ENCODE measurements at regions not wholly inside any gene's neighbourhood (a gene's known extent, or its start where the extent isn't known, plus 50 kb on each side); places are given as distances from the start of the nearest gene placed in this dataset.

DNA sequence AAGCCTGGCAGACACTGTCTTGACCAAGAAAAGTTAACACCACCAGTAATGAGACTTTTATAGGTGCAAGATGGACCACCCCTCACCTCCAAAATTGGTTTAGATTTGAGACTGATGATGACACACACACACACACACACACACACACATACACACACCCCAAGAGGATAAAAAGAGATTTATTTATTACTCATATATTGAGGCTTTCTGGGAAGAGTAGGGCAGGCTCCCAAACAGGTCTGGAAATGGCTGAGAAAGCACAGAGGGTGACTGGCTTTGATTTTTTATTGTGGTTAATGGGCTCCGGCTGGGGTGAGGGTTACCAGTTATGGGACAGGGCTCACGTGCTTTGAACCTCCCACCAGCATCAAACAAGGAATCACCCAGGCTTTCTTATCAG lies 54.2 kb upstream of the ADAM23 start:
- H3K9me3 Mint-ChIP-seq (ENCODE audit: low read depth): peaks cover 15% of the 10 kb centered on the region
- no peak overlapping the region for H3K27ac Mint-ChIP-seq
- no peaks in the 10 kb centered on the region for H3K27me3 Mint-ChIP-seq
- TF ChIP-seq, protein P1, sequence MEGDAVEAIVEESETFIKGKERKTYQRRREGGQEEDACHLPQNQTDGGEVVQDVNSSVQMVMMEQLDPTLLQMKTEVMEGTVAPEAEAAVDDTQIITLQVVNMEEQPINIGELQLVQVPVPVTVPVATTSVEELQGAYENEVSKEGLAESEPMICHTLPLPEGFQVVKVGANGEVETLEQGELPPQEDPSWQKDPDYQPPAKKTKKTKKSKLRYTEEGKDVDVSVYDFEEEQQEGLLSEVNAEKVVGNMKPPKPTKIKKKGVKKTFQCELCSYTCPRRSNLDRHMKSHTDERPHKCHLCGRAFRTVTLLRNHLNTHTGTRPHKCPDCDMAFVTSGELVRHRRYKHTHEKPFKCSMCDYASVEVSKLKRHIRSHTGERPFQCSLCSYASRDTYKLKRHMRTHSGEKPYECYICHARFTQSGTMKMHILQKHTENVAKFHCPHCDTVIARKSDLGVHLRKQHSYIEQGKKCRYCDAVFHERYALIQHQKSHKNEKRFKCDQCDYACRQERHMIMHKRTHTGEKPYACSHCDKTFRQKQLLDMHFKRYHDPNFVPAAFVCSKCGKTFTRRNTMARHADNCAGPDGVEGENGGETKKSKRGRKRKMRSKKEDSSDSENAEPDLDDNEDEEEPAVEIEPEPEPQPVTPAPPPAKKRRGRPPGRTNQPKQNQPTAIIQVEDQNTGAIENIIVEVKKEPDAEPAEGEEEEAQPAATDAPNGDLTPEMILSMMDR (IDR thresholded peaks at IDR 0.05; ENCODE audit: unreplicated experiment): no peak
- no peaks in the 10 kb centered on the region for H3K4me1 Mint-ChIP-seq (ENCODE audit: low read depth)
- DNase-seq (ENCODE audit: low spot score, unreplicated experiment): no peak
- no peak overlapping the region for H3K4me3 Mint-ChIP-seq (ENCODE audit: low read depth)
- H3K36me3 Mint-ChIP-seq (ENCODE audit: insufficient read depth): peaks cover 3% of the 10 kb centered on the region

DNA sequence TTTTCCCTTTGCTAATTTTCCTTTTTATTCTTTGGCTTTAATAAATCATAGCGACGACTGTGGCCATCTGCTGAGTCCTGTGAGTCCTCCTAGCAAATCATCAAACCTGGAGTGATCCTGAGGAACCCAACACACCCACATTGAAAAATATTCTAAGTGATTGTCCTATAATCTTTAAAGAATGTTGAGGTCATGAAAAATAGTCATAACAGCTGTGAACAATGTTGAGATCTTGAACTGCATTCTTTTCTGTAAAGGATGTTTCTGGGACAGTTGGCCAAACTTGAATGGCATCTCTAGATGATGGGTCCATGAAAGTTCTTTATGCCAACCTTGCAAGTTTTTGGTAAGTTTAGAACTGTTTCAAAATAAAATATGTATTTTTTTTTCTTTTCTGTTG lies 53.2 kb upstream of the ADAM23 start:
- no peak overlapping the region for H3K27ac Mint-ChIP-seq
- no peak overlapping the region for H3K4me3 Mint-ChIP-seq (ENCODE audit: low read depth)
- peaks cover 5% of the 10 kb centered on the region for H3K36me3 Mint-ChIP-seq (ENCODE audit: insufficient read depth)
- peaks cover 17% of the 10 kb centered on the region for H3K9me3 Mint-ChIP-seq (ENCODE audit: low read depth)
- TF ChIP-seq, protein P1 (IDR thresholded peaks at IDR 0.05; ENCODE audit: unreplicated experiment): no peak
- H3K27me3 Mint-ChIP-seq: no peaks in the 10 kb centered on the region
- DNase-seq (ENCODE audit: low spot score, unreplicated experiment): no peak
- no peaks in the 10 kb centered on the region for H3K4me1 Mint-ChIP-seq (ENCODE audit: low read depth)

DNA sequence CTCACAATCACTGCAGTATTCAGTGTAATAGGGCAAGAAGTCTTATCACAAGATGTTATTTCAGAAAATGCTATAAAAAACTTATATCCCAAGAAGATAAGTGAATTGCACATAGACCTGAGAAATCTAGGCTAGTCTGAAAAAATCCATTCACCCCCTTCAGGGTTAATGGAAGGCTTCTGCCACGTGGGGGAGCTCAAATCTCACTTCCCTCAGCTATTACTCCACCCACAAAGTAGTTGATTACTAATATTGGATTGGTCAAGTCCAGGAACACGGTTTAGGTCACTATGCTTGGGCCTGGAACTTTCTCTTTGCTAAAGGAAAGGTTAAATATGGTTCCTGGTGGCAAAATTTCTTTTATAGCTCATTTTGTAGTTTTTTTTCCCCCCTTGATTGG lies 51.2 kb upstream of the ADAM23 start:
- no peak overlapping the region for H3K4me3 Mint-ChIP-seq (ENCODE audit: low read depth)
- peaks cover 4% of the 10 kb centered on the region for H3K27me3 Mint-ChIP-seq
- no peak overlapping the region for H3K27ac Mint-ChIP-seq
- peaks cover 8% of the 10 kb centered on the region for H3K4me1 Mint-ChIP-seq (ENCODE audit: low read depth)
- peaks cover 15% of the 10 kb centered on the region for H3K9me3 Mint-ChIP-seq (ENCODE audit: low read depth)
- DNase-seq (ENCODE audit: low spot score, unreplicated experiment): no peak
- H3K36me3 Mint-ChIP-seq (ENCODE audit: insufficient read depth): peaks cover 5% of the 10 kb centered on the region
- TF ChIP-seq, protein P1 (IDR thresholded peaks at IDR 0.05; ENCODE audit: unreplicated experiment): peak; percentile 44

All from progenitor cell of endocrine pancreas (in vitro differentiated cells).